Ammon's horn (tissue), 1 donor: ENCODE measurements at regions not wholly inside any gene's neighbourhood (a gene's known extent, or its start where the extent isn't known, plus 50 kb on each side); places are given as distances from the start of the nearest gene placed in this dataset.
"Not testable (repeated sequence)": the region's sequence is repeated elsewhere in the genome, so short reads cannot be mapped to it uniquely, and the experiment has no call there.

Experiments
- DNase-seq: peaks from one replicate; pipeline ENCODE4 v3.0.0-alpha.2; 2016; ENCODE audit warnings: low spot score

DNA sequence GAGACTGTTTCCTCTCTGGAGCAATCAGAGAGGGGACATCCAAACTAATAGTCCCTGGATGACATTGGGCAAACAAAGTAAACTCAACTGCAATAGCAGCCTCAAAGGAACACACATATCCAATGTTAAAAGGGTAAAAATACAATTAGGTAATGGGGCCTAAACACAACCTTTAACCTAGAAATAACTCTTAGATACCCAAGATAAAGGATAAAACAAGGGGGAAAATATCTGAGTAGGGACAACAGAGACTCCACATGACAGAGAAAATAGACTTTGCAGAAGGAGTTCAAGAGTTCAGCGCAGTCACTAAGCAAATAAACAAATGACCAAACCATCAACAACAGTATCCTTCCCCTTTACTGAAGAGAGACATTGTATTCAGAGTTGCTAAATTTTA is 149.3 kb downstream of the FBXO4 start:
- DNase-seq: no peak

DNA sequence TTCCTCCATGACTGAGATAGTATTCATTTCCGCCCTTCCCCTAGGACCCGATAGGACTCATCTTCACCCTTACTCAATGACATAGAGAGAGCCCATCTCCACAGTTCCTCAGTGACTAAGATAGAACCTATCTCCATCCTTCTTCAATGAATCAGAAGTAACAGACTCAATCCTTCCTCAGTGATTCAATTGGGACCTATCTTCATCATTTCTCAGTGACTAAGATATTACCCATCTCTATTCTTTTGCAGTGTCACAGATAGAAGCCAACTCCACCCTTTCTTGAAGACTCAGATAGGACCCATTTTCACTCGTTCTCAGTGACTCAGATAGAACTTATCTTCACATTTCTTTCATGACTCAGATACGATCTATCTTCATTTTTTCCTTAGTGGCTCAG is 164.6 kb downstream of the FBXO4 start:
- no peak for DNase-seq

DNA sequence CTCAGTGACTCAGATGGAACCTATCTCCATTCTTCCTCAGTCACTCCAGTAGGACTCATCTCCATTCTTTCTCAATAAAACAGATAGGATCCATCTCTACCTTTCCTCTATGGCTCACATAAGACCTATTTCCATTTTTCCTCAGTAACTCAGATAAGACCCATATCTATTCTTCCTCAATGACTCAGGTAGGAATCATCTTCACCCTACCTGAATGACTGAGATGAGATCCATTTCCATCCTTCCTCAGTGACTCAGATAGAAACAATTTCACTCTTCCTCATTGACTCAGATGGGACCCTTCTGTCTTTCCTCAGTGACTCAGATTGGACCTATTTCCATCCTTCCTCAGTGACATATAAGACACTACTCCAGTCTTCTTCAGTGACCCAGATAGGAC is 165.1 kb downstream of the FBXO4 start:
- no peak for DNase-seq

DNA sequence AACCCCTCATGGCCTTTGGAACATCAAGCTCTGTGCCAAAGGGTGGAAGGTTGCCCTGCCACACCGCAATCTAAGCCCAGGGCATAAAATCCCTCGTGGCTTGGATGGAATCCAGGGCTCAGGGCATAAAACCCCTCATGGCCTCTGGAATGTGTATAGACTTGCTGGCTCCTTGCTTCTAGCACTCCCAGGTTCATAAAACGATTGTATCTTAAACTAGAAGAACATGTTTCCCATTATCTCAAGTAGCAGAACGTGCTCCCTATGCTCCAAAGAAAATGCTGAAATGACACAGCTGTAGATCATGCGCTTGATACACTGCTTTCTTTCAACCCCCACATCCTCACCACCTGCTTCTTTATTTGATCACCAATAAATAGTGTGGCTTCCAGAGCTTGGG is 174.8 kb downstream of the FBXO4 start:
- not testable (repeated sequence) for DNase-seq

DNA sequence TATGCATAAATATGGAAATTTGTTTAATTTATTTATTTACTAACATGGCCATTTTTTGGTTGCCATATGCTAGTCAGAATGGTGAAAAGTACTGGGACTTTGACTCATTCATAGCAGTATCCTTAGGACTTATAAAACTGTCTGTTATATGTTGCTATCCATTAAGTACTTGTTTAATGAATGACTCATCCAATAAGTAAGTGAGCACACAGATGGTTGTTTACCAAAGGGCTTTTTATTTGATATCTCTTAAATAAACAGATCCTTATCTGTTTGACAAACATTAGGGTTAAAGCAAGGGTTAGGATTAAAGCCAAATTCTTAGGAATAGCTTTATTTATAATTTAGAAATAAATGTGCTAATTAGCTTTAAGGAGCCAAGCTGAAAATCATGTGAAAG is 183.4 kb downstream of the FBXO4 start:
- DNase-seq: no peak

DNA sequence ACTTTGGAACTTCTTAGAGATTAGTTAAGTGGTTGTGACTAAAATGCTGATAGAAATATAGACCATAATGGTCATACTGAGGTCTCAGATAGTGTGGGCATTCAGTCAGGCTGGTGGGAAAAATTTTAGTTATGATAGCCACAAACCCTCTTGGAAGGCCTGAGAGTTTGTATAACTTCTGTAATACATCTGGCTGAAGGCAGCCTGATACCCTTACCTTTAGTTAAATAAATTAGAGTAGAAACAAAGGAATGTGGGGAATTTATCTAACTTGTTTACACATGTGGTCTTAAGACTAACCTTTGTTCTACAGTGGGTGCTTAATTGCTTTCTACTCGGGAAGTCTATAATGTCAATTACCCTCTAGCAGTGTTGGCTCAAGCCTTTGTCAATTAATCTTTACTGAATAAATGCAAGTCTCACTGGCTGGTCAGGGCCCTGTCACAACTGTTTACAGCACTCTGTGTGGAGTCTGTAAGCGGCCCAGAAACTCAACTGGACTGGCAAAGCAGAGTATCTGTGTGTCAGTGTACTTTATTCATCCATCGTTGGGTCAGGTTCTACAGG is 184.0 kb downstream of the FBXO4 start:
- DNase-seq: no peak

DNA sequence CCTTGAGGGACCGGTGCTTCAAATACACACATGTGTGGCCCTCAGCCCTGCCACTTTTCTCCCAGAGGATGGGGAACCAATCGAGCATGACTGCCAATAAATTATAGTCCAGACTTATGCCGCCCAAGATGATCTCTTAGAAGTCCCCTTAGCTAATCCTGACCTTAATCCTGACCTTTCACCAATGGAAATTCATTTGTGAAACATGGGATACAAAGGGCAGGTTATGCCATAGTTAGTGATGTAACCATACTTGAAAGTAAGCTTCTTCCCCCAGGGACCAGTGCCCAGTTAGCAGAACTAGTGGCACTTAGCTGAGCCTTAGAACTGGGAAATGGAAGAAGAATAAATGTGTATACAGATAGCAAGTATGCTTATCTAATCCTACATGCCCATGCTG is 190.6 kb downstream of the FBXO4 start:
- not testable (repeated sequence) for DNase-seq

DNA sequence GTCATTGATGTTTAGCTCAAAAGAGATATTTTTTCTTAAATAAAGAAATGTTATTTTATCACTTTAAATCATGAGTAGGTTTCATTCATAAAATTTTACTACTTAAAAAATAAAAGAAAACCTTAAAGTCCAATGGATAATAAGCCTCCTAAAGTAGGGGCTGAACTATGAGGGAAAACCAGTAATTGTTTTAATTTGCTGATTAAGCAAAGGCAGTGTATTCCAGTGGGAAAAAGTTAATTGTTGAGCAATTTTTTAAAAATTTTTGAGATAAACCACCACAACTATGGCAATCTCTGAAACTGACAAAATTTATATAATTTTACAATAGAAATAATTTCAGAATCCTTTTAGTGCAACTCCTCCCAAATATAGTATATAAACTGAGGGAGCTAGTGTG is 195.0 kb downstream of the FBXO4 start:
- no peak for DNase-seq

DNA sequence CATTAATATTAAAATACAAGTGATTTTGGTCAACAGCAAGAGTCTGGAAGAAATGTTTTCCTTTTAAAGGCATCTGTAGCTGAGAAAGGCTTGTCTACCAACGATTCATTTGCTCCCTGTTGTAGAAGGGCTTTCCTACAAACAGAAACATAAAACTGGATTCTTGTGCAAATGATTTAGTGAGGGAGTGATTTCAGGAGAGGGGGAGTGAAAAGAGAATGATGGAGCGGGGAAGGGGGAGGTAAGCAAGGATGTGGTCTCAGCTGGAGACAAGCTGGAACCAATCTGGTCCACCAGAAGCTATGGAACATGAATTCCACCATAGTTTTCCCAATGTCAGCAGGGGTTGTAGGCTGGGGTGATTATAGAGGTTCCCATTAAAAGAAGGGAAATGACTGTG is 196.3 kb downstream of the FBXO4 start:
- no peak for DNase-seq

DNA sequence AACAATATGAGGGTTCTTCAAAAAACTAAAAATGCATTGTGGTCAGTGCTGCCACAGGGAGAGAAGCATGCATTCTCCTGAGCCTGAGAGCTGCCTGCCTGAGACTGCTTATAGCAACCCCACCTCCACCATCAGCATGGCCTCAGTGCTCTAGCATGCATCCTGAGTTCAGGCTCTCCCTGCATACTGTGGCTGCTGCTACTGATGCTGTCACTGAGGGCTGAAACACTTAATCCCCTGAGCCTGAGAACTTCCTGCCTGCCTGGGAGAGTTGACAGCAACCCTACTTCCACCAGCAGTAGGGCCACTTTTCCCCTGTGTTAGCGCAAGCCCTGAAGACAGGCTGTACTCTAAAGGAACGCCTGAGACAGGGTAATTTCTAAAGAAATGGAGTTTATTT is 206.0 kb downstream of the FBXO4 start:
- DNase-seq: no peak

DNA sequence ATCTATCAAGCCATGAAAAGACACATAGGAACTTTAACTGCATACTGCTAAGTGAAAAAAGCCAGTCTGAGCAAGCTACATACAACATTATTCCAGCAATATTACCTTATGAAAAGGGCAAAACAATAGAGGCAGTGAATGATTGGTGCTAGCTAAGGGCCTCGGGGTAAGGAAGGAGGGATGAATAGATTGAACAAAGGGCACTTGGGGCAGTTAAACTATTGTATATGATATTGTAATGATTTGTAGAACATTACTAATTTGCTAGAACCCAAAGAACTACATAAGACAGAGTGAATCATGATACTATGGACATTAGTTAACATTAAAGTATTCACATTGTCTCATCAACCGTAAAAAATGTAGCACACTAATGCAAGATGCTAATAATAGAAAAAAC is 218.3 kb downstream of the FBXO4 start:
- no peak for DNase-seq

DNA sequence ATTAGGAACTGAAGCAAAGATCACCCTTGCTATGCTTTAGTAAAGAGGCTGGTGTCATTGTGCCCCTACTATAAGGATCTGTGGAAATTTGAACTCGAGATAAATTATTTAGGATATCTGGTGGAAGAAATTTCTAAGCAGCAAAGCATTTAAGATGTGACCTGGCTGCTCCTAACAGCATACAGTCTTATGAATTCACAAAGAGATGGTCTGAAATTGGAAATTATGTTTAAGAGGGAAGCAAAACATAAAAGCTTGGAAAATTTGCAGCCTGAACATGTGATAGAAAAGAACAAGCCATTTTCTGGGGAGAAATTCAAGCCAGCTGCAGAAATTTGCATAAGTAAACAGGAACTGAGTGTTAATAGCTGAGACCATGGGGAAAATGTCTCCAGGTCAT is 223.7 kb downstream of the FBXO4 start:
- no peak for DNase-seq

DNA sequence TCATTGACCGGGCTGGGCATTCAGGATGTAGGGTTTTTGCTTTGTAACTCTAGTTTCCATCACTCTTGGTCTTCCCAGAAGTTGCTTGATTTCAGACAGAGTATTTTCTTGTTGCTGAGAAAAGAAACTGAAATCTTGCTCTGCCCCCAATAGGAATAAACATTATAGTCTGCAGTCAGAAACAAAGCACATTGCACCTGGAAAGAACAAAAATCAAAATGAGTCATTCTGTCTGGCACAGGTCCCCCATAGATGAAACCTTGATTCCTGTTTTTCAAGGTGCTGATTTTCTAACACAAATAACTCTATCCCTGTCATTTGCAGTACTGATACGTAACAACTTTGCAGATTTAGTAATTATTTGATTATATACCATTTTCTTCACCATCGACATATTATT is 232.1 kb downstream of the FBXO4 start:
- DNase-seq: no peak

DNA sequence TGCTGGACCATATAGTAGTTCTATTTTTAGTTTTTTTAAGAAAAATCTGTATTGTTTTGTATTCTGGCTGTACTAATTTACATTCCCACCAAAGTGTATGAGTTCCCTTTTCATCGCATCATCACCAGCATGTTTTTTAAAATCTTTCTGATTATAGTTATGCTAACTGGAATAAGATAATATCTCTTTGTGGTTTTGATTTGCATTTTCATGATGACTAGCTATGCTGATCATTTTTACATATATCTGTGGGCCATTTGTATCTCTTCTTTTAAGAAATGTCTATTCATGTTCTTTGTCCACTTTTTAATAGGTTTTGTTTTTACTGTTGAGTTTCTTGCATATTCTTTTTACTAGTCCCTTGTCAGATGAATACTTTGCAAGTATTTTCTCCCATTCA is 238.0 kb downstream of the FBXO4 start:
- no peak for DNase-seq

DNA sequence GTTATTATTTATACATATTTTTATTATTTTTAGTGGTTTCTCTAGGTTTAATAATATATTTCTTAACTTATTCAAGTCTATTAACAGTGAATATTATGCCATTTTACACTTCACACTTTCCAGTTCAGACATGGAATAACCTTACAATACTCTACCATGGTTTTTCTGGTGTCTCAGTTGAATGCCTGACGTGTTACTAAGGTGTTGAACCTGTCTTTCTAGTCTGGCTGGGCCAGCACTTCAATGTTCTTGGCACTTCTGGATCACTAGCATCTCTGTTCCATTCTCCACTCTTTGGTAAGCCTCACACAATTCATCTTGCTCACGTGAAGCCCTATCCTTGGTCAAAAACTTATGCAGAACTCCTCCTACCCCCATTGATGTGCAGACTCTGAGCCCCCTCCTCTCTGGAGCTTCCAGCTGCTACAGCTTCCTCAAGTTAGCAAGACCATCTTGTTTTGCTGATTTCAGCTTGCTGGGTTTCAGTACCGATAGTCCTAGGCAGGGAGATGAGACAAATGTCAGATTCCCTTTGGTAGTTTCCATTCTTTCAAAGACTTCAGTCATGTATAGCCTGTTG is 243.1 kb downstream of the FBXO4 start:
- DNase-seq: no peak

DNA sequence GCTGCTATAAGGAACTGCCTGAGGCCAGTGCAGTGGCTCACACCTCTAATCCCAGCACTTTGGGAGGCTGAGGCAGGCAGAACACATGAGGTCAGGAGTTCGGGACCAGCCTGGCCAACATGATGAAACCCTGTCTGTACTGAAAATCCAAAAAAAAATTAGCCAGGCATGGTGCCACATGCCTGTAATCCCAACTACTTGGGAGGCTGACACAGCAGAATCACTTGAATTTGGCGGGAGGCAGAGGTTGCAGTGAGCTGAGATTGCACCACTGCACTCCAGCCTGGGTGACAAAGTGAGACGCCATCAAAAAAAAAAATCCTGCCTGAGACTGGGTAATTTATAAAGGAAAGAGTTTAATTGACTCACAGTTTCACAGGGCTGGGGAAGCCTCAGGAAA is 247.1 kb upstream of the GHR start:
- not testable (repeated sequence) for DNase-seq

DNA sequence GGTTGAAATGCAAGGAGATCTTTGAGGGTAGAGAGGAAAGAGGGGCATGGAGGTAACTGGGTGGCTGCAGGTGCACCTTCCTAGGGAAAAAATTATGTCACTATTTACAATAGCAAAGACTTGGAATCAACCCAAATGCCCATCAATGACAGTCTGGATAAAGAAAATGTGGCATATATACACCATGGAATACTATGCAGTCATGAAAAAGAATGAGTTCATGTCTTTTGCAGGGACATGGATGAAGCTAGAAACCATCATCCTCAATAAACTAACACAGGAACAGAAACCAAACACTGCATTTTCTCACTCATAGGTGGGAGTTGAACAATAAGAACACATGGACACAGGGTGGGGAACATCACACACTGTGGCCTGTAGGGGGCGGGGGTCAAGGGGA is 243.4 kb upstream of the GHR start:
- not testable (repeated sequence) for DNase-seq

DNA sequence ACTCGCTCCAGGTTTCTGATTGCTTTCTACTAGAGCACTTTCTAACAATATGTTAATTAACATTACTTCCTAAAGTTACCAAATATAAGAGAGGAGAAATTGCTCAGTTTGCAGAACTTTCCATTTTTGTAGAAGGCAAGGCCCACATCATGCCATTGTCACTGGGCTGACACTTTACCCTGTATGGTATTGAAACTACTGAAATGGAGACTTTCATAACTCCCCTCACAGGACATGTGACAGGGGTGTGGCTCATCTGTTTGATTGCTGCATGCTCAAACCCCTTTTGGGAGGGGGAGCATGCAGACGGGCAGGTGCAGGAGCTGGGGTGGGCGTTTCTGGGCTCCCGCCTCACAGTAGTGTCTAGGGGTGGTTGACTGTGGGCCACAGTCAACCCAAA is 206.3 kb upstream of the GHR start:
- no peak for DNase-seq

DNA sequence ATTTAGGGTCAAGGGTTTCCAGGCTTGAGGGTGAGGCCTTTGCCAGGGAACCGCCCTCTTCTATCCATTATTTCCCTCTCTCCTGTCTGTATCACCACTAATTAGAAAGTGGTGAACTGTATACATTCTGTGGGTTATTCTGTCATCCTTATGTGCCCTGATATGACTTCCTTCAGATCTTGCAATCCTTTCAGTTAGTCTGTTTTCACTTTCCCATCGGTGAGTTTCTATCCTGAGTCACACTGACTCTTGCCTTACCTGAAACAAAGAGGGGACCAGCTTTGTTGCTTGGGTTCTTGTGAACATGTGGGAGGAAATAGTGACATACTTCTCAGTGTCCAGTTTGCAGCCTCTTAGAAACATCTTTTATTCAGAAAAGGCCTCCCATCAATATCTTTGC is 205.4 kb upstream of the GHR start:
- no peak for DNase-seq

DNA sequence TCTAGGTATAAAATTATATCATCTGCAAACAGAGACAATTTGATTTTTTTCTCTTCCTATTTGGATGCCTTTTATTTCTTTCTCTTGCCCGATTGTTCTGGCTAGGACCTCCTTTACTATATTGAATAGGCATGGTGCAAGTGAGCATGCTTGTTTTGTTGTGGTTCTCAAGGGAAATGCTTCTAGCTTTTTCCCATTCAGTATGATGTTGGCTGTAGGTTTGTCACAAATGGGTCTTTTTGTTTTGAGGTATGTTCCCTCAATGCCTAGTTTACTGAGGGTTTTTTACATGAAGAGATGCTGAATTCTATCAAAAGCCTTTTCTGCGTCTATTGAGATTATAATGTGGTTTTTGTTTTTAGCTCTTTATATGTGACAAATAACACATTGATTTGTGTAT is 198.2 kb upstream of the GHR start:
- DNase-seq: no peak

DNA sequence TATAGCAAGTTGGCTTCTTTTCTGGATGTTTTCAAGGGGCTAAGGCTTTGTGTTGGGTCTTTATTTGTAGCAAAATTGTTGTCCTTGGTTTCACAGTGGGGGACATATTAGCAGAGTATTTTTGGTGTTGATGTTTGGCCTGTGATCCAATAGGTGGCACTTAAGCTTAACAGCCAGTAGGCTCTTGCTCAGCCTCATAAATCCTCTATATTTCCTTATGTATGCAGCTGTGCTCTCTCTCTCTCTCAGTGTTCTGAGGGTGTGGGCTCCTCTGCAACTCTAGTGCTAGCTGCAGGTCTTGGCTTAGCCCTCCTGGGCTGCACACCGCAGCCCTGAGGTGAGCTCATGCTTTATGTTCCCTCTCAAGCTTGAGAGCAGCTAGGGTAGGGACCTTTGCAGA is 195.0 kb upstream of the GHR start:
- DNase-seq: no peak

DNA sequence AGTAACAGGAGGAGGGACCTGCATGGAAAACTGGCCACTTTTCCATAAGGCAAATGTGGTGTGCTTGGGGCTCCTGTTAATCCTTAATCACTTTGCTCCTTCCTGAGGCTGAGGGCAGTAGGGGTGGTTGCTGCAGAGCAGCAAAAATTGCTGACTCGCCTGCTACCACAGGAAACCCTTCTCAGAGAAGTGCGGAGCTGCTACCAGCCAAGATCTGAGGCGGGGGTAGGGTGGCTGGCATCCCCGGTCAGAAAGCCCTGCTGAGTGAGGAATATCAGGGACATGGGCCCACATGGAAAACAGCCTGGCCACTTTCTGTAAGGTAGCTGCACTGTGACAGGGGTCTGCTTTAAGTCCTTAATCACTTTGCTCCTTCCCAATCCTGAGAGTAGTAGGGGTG is 192.4 kb upstream of the GHR start:
- DNase-seq: no peak

DNA sequence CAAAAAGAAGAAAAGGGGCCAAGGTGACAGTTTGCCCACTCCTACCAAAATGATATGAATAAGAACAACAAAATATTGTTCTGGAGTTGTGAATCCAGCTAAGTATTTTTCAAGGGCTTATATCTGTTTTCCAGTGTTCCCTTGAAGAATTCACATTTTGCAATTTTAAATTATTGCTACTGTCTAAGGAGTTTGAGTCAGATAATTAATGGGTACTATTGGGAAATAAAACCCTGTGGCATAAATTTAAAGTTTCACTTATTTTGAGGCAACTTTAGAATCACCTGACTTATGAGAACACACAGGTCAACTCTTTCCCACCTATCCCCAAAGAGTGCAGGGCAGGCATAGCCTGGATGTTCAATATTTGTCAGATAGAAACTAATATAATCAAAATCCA is 188.0 kb upstream of the GHR start:
- DNase-seq: no peak

DNA sequence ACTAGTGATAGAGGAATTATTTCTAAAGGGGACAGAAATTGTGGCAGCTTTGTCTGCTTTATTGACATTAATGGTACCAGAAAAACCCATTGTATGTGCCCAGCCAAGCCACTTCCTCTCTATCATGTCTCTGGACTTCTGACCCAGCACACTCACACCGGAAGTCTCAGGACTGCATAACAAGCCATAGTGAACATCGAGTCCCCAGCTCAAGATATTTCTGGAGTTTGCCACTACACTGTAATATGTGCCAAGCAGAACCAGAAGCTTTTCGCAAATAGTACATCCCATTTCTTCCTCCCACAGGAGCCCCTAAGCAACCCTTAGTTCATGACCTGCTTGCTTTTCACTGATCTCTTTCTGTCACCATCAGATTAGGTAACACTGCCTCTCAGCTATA is 187.4 kb upstream of the GHR start:
- DNase-seq: no peak

DNA sequence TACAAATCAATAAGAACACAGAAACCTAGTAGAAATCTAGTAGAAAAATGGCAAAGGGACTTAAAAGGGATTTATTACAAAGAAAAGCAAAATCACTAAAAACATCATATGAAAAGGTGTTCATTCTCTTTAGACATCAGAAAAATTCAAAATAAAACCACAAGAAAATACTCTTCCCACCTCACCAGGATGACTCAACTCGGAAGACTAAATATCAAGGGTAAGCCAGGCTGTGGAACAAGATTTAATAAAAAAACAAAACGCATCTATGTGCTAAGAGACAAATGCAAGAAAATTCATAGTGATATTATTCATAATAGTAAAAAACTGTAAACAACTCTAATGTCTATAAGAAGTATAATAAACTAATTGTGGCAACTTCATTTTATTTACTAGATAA is 181.6 kb upstream of the GHR start:
- DNase-seq: no peak
